K562 (cell line): ENCODE measurements at regions not wholly inside any gene's neighbourhood (a gene's known extent, or its start where the extent isn't known, plus 50 kb on each side); places are given as distances from the start of the nearest gene placed in this dataset.

Experiments
- CEBPZ ChIP-seq: fragments of 150-350 bp; IDR thresholded peaks from 2 replicates; pipeline ENCODE4 v1.6.1; 2014; ENCODE audit warnings: low read depth, mild to moderate bottlenecking, low read length, borderline replicate concordance
- HNRNPLL ChIP-seq: fragments of 200-400 bp; formaldehyde crosslinking; IDR thresholded peaks from 2 replicates; pipeline ENCODE4 v1.6.1; 2017; ENCODE audit warnings: low read length, low read depth, mild to moderate bottlenecking; ENCODE audit not compliant: poor library complexity, severe bottlenecking
- IFI16 ChIP-seq: fragments of 250-450 bp; sonication (Bioruptor Pico); IDR thresholded peaks from 2 replicates; pipeline ENCODE4 v2.1.2; 2022; ENCODE audit warnings: mild to moderate bottlenecking, inconsistent platforms
- SRSF7 ChIP-seq: fragments of 200-400 bp; formaldehyde crosslinking; optimal IDR thresholded peaks from 2 replicates; pipeline ENCODE3; 2017; ENCODE audit warnings: mild to moderate bottlenecking, low read depth, low read length
- TF ChIP-seq, protein P1 (sequence below): fragments of 450-650 bp; IDR thresholded peaks from 2 replicates; pipeline ENCODE4 v1.6.1; 2016; ENCODE audit warnings: mild to moderate bottlenecking, moderate library complexity
- TF ChIP-seq, protein P2 (sequence below): sonication (generic); formaldehyde crosslinking; IDR thresholded peaks from 2 replicates; pipeline ENCODE4 v1.8.0; 2023; ENCODE audit warnings: missing genetic modification reagents, mild to moderate bottlenecking, borderline replicate concordance

GRCh38 chr20:39295301-39295700 is 333.2 kb downstream of the DHX35 start (continued):
- TF ChIP-seq, protein P1, sequence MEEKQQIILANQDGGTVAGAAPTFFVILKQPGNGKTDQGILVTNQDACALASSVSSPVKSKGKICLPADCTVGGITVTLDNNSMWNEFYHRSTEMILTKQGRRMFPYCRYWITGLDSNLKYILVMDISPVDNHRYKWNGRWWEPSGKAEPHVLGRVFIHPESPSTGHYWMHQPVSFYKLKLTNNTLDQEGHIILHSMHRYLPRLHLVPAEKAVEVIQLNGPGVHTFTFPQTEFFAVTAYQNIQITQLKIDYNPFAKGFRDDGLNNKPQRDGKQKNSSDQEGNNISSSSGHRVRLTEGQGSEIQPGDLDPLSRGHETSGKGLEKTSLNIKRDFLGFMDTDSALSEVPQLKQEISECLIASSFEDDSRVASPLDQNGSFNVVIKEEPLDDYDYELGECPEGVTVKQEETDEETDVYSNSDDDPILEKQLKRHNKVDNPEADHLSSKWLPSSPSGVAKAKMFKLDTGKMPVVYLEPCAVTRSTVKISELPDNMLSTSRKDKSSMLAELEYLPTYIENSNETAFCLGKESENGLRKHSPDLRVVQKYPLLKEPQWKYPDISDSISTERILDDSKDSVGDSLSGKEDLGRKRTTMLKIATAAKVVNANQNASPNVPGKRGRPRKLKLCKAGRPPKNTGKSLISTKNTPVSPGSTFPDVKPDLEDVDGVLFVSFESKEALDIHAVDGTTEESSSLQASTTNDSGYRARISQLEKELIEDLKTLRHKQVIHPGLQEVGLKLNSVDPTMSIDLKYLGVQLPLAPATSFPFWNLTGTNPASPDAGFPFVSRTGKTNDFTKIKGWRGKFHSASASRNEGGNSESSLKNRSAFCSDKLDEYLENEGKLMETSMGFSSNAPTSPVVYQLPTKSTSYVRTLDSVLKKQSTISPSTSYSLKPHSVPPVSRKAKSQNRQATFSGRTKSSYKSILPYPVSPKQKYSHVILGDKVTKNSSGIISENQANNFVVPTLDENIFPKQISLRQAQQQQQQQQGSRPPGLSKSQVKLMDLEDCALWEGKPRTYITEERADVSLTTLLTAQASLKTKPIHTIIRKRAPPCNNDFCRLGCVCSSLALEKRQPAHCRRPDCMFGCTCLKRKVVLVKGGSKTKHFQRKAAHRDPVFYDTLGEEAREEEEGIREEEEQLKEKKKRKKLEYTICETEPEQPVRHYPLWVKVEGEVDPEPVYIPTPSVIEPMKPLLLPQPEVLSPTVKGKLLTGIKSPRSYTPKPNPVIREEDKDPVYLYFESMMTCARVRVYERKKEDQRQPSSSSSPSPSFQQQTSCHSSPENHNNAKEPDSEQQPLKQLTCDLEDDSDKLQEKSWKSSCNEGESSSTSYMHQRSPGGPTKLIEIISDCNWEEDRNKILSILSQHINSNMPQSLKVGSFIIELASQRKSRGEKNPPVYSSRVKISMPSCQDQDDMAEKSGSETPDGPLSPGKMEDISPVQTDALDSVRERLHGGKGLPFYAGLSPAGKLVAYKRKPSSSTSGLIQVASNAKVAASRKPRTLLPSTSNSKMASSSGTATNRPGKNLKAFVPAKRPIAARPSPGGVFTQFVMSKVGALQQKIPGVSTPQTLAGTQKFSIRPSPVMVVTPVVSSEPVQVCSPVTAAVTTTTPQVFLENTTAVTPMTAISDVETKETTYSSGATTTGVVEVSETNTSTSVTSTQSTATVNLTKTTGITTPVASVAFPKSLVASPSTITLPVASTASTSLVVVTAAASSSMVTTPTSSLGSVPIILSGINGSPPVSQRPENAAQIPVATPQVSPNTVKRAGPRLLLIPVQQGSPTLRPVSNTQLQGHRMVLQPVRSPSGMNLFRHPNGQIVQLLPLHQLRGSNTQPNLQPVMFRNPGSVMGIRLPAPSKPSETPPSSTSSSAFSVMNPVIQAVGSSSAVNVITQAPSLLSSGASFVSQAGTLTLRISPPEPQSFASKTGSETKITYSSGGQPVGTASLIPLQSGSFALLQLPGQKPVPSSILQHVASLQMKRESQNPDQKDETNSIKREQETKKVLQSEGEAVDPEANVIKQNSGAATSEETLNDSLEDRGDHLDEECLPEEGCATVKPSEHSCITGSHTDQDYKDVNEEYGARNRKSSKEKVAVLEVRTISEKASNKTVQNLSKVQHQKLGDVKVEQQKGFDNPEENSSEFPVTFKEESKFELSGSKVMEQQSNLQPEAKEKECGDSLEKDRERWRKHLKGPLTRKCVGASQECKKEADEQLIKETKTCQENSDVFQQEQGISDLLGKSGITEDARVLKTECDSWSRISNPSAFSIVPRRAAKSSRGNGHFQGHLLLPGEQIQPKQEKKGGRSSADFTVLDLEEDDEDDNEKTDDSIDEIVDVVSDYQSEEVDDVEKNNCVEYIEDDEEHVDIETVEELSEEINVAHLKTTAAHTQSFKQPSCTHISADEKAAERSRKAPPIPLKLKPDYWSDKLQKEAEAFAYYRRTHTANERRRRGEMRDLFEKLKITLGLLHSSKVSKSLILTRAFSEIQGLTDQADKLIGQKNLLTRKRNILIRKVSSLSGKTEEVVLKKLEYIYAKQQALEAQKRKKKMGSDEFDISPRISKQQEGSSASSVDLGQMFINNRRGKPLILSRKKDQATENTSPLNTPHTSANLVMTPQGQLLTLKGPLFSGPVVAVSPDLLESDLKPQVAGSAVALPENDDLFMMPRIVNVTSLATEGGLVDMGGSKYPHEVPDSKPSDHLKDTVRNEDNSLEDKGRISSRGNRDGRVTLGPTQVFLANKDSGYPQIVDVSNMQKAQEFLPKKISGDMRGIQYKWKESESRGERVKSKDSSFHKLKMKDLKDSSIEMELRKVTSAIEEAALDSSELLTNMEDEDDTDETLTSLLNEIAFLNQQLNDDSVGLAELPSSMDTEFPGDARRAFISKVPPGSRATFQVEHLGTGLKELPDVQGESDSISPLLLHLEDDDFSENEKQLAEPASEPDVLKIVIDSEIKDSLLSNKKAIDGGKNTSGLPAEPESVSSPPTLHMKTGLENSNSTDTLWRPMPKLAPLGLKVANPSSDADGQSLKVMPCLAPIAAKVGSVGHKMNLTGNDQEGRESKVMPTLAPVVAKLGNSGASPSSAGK = no peak
- TF ChIP-seq IFI16 (CRISPR knock-in tag) (no peak), SRSF7 (no peak), CEBPZ (no peak), HNRNPLL (no peak)
- TF ChIP-seq, protein P2, sequence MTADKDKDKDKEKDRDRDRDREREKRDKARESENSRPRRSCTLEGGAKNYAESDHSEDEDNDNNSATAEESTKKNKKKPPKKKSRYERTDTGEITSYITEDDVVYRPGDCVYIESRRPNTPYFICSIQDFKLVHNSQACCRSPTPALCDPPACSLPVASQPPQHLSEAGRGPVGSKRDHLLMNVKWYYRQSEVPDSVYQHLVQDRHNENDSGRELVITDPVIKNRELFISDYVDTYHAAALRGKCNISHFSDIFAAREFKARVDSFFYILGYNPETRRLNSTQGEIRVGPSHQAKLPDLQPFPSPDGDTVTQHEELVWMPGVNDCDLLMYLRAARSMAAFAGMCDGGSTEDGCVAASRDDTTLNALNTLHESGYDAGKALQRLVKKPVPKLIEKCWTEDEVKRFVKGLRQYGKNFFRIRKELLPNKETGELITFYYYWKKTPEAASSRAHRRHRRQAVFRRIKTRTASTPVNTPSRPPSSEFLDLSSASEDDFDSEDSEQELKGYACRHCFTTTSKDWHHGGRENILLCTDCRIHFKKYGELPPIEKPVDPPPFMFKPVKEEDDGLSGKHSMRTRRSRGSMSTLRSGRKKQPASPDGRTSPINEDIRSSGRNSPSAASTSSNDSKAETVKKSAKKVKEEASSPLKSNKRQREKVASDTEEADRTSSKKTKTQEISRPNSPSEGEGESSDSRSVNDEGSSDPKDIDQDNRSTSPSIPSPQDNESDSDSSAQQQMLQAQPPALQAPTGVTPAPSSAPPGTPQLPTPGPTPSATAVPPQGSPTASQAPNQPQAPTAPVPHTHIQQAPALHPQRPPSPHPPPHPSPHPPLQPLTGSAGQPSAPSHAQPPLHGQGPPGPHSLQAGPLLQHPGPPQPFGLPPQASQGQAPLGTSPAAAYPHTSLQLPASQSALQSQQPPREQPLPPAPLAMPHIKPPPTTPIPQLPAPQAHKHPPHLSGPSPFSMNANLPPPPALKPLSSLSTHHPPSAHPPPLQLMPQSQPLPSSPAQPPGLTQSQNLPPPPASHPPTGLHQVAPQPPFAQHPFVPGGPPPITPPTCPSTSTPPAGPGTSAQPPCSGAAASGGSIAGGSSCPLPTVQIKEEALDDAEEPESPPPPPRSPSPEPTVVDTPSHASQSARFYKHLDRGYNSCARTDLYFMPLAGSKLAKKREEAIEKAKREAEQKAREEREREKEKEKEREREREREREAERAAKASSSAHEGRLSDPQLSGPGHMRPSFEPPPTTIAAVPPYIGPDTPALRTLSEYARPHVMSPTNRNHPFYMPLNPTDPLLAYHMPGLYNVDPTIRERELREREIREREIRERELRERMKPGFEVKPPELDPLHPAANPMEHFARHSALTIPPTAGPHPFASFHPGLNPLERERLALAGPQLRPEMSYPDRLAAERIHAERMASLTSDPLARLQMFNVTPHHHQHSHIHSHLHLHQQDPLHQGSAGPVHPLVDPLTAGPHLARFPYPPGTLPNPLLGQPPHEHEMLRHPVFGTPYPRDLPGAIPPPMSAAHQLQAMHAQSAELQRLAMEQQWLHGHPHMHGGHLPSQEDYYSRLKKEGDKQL (CRISPR knock-in tag) = no peak
